ENCODE measurements at regions not wholly inside any gene's neighbourhood (a gene's known extent, or its start where the extent isn't known, plus 50 kb on each side); places are given as distances from the start of the nearest gene placed in this dataset.

DNA sequence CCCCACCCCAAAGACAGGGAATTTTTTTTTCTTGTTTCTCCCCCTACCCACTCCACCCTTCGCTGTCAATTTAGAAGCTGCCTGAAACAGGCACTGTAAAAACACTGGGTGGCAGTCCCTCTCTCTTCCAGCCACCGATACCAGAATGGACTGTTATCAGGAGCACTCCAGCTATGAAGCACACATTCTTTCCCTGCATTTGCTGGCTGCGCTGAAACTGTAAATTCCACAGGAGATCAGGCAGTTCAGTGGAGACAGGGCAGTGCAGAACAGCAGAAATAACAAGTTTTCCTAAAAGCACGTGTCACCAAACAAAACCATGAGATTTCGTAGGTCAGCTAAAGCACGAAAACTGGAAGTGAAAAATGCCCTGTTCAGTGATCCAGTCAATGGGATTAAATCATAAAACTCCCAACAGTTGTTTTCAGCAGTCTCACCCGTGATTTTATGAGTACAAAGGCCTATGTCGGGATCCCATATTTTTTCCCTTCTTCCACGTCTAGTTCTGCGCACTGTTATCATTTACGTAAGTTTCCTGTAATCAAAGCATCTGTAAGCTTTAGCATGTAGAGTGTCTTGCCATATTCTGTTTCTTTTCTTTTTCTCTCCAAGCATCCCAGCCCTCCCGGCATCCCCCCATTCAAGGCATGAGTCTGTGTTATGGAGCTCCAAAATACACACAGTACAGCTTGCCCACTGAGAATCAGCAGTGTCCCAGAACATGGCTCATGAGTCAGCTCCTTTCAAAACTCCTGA lies 359.9 kb upstream of the EPHA7 start:
- no peak for DNase-seq

- no peak for DNase-seq
Measured at GRCh38 chr6:93759190-93759589, 339.8 kb upstream of the EPHA7 start.

GRCh38 chr6:93751969-93752368 lies 332.6 kb upstream of the EPHA7 start:
- no peak for DNase-seq

DNA sequence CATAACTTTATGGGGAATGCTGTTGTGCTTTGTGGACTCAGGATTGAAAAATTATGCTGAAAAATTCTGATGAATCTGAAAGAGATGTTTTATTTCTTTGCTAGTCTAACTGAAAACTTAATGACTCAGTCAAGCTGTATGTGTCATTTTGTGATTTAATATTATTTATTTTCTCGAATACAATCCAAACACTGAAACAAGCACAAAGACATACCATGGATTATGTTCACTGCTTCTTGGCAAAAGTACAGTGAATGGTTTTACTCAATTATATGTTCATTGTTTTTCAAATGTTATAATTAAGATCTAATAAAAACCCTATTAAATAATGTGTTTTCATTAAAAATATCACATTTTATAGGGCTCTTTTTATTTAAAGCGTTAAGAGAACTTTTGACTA lies 330.6 kb upstream of the EPHA7 start:
- DNase-seq = no peak

DNA sequence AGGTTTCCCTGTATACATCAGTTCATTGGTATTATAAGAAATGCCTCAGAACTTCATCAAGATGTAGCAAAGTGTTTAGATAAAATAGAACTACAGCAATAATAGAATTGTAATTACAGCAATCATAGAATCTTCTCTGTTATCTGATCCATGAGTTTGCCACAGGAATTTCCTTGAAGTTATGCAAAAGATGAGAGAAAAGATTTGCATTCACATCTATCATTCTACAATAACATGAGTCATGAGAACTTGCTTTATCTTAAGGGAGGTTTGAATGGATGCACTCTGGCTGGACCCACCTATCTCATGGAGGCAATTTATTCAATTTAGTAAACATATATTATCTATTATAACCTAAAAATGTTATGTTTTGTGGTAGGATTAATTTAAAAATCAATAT lies 329.8 kb upstream of the EPHA7 start:
- no peak for DNase-seq

- no peak for DNase-seq
Measured at GRCh38 chr6:93746892-93747291, 327.5 kb upstream of the EPHA7 start.

DNA sequence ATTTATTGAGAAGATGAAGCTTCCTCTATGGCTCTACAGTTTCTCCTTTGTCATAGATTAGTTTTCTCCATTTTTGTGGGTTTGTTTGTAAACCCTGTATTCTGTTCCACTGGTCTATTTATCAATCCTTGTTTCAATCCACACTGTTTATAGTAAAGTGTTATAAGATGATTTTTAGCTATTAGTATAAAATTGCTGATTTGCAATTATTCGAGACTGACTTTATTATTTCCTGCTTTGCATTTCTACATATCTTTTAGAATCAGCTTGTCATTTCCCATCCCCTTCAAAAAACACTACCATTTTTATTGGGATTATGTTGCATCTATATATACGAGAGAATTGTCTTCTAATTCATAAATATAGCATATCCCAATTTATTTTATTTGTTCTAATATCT lies 325.9 kb upstream of the EPHA7 start:
- DNase-seq = no peak

DNA sequence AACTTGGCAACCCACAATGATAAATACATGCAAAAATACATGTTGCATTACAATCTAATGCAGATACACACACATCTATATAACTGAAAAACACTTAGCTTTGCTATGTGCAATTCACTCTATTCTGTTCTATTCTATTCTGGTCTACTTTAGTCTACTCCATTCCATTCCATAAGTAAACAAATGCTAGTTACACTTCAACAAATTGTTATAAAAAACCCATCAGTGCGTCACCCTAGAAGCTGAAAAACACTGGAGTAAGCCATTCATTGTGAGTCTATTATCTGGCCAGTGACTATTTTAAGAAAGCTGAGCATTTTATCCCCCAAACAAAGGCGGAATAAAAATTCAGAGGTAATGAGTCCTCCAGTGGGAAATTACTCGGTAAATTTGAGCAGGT lies 315.7 kb upstream of the EPHA7 start:
- DNase-seq = no peak

- DNase-seq = no peak
Measured at GRCh38 chr6:93731306-93731705, 311.9 kb upstream of the EPHA7 start.

- no peak for DNase-seq
Measured at GRCh38 chr6:93728150-93728549, 308.8 kb upstream of the EPHA7 start.

DNA sequence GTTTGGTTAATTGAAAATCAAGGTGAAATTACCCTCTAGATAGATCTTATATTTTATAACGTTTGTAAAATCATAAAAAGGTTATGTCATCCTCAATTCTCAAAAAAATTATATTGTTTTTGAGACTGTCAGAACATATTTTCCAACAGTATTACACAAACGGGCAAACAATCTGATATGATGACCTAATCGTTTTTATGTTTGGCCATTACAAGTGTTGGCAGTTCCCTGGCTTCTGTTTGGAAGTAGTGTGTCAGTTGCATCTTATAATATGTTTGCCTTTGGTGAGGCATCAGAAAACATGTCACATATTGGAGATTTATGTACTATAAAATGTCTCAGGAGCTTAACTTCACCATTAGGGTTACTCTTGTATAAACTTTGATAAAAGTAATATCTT lies 308.1 kb upstream of the EPHA7 start:
- DNase-seq = no peak

DNA sequence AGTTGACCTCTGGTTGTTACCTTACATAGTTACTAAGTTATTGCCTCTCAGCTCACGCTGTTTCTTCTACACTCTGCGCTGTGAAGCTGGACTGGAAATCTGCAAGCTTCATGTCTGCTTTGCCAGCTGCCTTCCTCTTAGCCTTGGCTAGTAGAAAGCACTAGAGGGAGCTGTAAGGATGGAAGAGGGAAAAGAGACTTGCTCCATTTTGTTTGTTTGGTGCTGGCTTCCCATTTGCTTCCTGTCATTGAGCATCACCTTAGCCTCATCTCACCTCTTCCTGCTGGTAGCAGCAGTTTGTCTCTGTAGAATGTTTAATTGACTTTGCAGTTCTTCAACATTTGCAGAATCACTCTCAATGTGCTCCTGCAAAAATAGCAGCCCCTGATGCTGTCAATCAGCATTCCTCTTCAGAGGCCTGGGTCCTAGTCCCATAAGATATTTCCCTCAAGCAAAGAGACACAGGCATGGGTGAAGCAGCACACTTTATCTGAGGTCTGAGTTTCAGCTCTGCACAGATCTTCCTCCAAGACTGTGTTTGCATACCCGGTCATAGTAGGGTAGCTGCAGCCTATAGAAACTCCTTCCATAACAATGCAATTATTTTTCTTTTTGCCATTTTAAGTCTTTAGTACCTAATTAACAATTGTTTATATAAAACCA lies 302.2 kb upstream of the EPHA7 start:
- DNase-seq = no peak

GRCh38 chr6:93713974-93714373 lies 294.6 kb upstream of the EPHA7 start:
- no peak for DNase-seq

GRCh38 chr6:93703431-93703830 lies 284.1 kb upstream of the EPHA7 start:
- no peak for DNase-seq

DNA sequence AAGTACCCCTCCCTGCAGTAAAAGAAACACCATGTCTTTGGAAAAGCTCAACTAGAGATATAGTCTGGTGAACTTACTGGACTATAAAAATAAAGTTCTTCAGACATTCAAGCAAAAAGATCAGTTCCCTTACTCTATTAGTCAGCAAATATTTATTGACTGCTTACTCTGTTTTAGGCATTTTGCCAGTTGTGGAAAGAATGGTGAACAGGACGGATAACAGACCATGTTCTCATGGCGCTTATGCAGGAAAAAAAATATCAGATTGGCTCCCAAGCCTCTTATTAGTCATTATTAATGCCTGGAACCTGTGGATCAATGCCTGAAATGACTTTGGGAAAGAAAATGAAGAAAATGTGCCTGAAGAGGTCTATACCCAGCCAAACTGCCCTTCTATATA lies 282.2 kb upstream of the EPHA7 start:
- no peak for DNase-seq

- no peak for DNase-seq
Measured at GRCh38 chr6:93685494-93685893, 266.1 kb upstream of the EPHA7 start.

GRCh38 chr6:93684339-93684738 lies 265.0 kb upstream of the EPHA7 start:
- no peak for DNase-seq

DNA sequence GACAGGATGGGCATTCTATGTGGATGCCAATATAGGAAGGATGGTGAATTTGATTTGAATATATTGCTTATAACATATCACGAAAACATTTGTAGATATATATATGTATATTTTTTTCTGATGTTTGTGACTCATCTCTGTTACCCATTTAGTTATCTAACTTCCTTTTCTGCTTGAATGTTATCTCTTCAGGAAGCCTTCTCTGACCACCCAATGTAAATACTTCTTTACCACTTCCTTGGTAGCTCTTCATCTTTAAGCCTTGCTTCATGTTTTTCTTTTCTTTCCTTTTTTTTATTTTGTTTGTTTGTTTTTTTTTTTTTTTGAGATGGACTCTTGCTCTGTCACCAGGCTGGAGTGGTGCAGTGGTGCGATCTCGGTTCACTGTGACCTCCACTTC lies 260.5 kb upstream of the EPHA7 start:
- DNase-seq = no peak

DNA sequence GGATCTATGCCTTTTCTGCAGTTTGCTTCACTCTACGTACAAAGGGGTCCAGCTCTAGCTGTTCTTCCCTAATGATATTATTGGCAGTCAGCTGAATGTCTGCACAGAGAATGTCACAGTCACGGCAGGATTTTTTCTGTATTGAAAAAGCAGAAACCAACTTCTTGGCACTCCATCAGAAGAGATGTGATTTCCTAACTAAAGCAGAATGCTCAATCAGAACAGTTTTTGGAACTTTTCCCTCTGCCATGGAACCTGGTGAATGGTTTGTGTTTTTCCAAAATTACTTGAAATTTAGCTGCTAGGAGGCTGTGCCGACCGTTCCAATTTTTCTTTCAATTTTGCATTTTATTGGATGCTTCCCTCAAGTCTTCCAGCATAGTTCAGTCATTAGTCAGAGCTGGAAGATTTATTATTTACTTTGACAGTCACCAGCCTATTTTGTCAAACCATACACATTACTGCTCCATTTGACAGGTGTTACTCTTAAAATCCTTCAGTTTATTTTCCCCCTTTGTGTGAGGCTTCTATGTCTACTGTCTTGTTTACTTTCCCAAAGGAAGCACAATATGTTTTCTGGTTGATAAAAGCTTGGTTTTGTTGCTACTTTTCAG lies 259.6 kb upstream of the EPHA7 start:
- DNase-seq = no peak

DNA sequence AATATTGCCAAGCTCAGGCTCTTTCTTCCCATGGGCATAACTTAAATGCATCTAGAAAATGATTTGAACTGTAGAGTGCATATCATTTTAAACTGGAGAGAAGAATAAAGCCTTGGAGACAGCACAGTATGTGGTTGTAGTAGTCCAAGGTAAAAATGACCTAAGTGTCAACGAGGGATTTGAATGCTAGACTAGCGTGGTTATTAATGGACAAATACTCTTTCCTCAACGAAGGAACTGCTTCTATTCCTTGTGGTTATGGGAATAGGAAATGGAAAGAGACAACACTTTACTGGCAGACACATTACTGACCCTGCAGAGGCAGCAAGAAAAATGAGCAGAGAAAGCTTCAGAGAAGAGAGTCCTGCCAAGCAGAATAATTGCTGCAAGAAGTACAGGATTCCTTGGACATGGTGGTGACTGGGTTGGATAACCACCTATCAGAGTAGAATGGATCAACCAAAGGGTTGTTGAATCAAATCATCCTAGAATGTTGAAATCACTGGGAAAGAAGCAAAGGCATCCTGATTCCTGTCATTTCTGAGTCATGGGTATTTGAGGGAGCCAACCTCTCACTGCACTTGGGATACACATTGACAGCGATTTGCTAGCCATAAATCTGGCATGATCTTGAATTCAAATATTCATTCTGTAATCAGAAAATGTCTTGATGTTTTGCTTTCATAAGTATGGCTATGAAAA lies 258.1 kb upstream of the EPHA7 start:
- no peak for DNase-seq

DNA sequence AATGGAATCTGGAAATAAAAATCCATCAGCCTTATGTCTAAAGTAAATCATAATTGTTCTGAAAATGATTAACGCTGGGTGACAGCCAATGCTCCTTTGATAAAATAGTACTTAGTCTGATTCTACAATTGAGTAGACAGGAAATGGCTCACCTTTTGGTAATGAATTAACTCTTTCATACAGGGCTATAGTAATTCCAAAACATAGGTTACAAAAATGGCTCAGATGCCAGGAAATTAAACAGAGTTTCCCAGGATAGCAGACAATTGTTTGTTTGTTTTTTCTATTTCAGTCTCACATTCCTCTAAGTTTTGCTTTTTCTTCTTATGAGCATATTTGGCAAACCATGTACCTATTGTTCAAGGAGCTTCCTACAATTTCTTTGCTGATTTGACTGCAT lies 257.2 kb upstream of the EPHA7 start:
- DNase-seq = no peak

GRCh38 chr6:93675856-93676417 lies 256.6 kb upstream of the EPHA7 start:
- no peak for DNase-seq

- no peak for DNase-seq
Measured at GRCh38 chr6:93663111-93663510, 243.8 kb upstream of the EPHA7 start.

Measured in skin of body (tissue), 1 donor.